PC-3 (cell line): ENCODE measurements at regions not wholly inside any gene's neighbourhood (a gene's known extent, or its start where the extent isn't known, plus 50 kb on each side); places are given as distances from the start of the nearest gene placed in this dataset.
A peak's percentile ranks its signal among the peaks of the same experiment; 100 is the strongest.

ENCODE experiments used
- ATAC-seq: fragments of 200-7000 bp; cut with Tn5 transposase; 2 replicates; pipeline ENCODE4 v1.9.1; 2020; ENCODE audit warnings: mild to moderate bottlenecking, moderate library complexity
- BruUV-seq: library from RNA; stranded (reverse); fragments of 400-500 nt; replicated peaks from 2 replicates; lab custom pipeline; 2021; lab: Mats Ljungman, UMichigan
- CTCF ChIA-PET: fragments of 300-600 bp; sonication (Branson Sonifier 250); formaldehyde crosslinking; loops from one replicate; lab custom pipeline; 2022; ENCODE audit warnings: antibody characterized with exemption; lab: Charles Lee
- POLR2A ChIA-PET: fragments of 300-600 bp; sonication (Branson Sonifier 250); formaldehyde crosslinking; loops from one replicate; lab custom pipeline; 2022; ENCODE audit warnings: antibody characterized with exemption; ENCODE audit not compliant: unreplicated experiment; lab: Charles Lee
- DNase-seq: peaks from one replicate; pipeline ENCODE4 v3.0.0-alpha.2; 2015
- H2AFZ ChIP-seq: fragments of 300-600 bp; sonication (generic); 2 replicates; pipeline ENCODE4 v1.6.0; 2016; ENCODE audit warnings: antibody characterized with exemption, low read length
- H3F3A ChIP-seq: fragments of 300-600 bp; sonication (generic); one replicate; pipeline ENCODE4 v1.6.0; 2017; ENCODE audit warnings: antibody characterized with exemption, low read length, control low read depth, mild to moderate bottlenecking; ENCODE audit not compliant: unreplicated experiment
- H3K27ac ChIP-seq: fragments of 300-600 bp; sonication (generic); 2 replicates; pipeline ENCODE4 v1.5.1; 2016; ENCODE audit warnings: mild to moderate bottlenecking, low read length
- H3K27me3 ChIP-seq: fragments of 300-600 bp; sonication (generic); 2 replicates; pipeline ENCODE4 v1.6.1; 2016; ENCODE audit warnings: low read length, mixed read lengths
- H3K36me3 ChIP-seq: fragments of 300-600 bp; sonication (generic); 2 replicates; pipeline ENCODE4 v1.6.1; 2016; ENCODE audit warnings: low read depth, mixed run types, low read length, mixed read lengths
- H3K4me1 ChIP-seq: fragments of 300-600 bp; sonication (generic); 2 replicates; pipeline ENCODE4 v1.5.1; 2016; ENCODE audit warnings: low read length; ENCODE audit not compliant: insufficient read depth
- H3K4me2 ChIP-seq: fragments of 300-600 bp; sonication (generic); 2 replicates; pipeline ENCODE4 v1.6.0; 2016; ENCODE audit warnings: low read length
- H3K4me3 ChIP-seq: fragments of 300-600 bp; sonication (generic); 2 replicates; pipeline ENCODE4 v1.5.1; 2016; ENCODE audit warnings: mild to moderate bottlenecking, low read length, mixed read lengths
- H3K79me2 ChIP-seq: fragments of 300-600 bp; sonication (generic); 2 replicates; pipeline ENCODE4 v1.6.1; 2017; ENCODE audit warnings: low read length, mixed read lengths
- H3K9ac ChIP-seq: fragments of 300-600 bp; sonication (generic); 2 replicates; pipeline ENCODE4 v1.6.0; 2016; ENCODE audit warnings: mild to moderate bottlenecking, low read length
- H3K9me2 ChIP-seq: fragments of 300-600 bp; sonication (generic); replicated peaks from 2 replicates; pipeline ENCODE4 v1.6.1; 2016; ENCODE audit warnings: mixed run types, low read length, mixed read lengths
- H3K9me3 ChIP-seq: fragments of 300-600 bp; sonication (generic); 2 replicates; pipeline ENCODE4 v1.6.1; 2016; ENCODE audit warnings: low read length, mixed read lengths
- H4K20me1 ChIP-seq: fragments of 300-600 bp; sonication (generic); 2 replicates; pipeline ENCODE4 v1.6.1; 2016; ENCODE audit warnings: low read length, mixed read lengths
- EZH2 ChIP-seq: fragments of 300-600 bp; sonication (generic); IDR thresholded peaks from one replicate; pipeline ENCODE4 v1.6.1; 2017; ENCODE audit warnings: antibody characterized with exemption, mild to moderate bottlenecking, low read length; ENCODE audit not compliant: unreplicated experiment
- EZH2phosphoT487 ChIP-seq: fragments of 300-600 bp; sonication (generic); IDR thresholded peaks from 2 replicates; pipeline ENCODE4 v1.6.1; 2018; ENCODE audit warnings: mild to moderate bottlenecking, antibody characterized with exemption, low read length, borderline replicate concordance
- intact Hi-C: fragments of 100-400 bp; cut with micrococcal nuclease; formaldehyde crosslinking; loops from 2 replicates; pipeline ENCODE4 v1.9.0; 2023
- TF ChIP-seq, protein P1 (sequence below): fragments of 300-600 bp; sonication (generic); conservative IDR thresholded peaks from 2 replicates; pipeline ENCODE4 v1.5.1; 2017; ENCODE audit warnings: antibody characterized with exemption, low read depth, mild to moderate bottlenecking, low read length

DNA sequence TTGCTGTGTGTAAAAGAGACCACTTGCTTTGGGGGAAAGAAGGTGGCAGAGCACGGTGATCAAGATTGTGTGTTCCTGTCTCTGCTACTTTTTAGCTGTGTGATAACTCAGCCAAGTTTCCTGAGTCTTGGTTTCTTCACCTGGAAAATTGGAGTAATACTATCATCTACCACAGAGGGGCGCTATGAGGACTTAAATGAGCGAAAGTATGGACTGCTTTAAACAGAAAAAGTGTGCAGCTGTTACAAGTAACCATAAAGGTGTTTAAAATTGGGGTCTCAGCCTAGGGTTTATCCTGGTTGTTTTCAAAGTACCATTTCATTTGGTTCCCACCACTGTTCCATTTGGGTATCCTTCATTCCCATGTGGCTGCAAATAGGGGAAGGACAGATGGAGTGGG lies 65.9 kb upstream of the WSCD2 start:
- ChIA-PET POLR2A (no interaction called here), CTCF (no interaction called here)
- Histone ChIP-seq H3F3A (no peaks in the 10 kb centered on the region), H3K79me2 (no peaks in the 10 kb centered on the region), H3K36me3 (no peaks in the 10 kb centered on the region), H3K9me2 (no peaks in the 10 kb centered on the region), H4K20me1 (no peaks in the 10 kb centered on the region), H3K27me3 (peaks cover 40% of the 10 kb centered on the region), H3K9me3 (no peaks in the 10 kb centered on the region), H3K4me2 (no peak overlapping the region), H2AFZ (no peak overlapping the region), H3K4me1 (no peaks in the 10 kb centered on the region), H3K9ac (no peak overlapping the region), H3K4me3 (no peak overlapping the region), H3K27ac (no peak overlapping the region)
- peak; percentile 63 for DNase-seq
- BruUV-seq, result no TSS peak
- TF ChIP-seq, protein P1, sequence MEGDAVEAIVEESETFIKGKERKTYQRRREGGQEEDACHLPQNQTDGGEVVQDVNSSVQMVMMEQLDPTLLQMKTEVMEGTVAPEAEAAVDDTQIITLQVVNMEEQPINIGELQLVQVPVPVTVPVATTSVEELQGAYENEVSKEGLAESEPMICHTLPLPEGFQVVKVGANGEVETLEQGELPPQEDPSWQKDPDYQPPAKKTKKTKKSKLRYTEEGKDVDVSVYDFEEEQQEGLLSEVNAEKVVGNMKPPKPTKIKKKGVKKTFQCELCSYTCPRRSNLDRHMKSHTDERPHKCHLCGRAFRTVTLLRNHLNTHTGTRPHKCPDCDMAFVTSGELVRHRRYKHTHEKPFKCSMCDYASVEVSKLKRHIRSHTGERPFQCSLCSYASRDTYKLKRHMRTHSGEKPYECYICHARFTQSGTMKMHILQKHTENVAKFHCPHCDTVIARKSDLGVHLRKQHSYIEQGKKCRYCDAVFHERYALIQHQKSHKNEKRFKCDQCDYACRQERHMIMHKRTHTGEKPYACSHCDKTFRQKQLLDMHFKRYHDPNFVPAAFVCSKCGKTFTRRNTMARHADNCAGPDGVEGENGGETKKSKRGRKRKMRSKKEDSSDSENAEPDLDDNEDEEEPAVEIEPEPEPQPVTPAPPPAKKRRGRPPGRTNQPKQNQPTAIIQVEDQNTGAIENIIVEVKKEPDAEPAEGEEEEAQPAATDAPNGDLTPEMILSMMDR, result peak; percentile 73
- TF ChIP-seq EZH2phosphoT487 (no peak), EZH2 (no peak)
- intact Hi-C loops, result loop anchor here (5.0 kb wide), 1 partner anchor 449 kb away; no protein-coding TSS in a partner anchor
- no peak for ATAC-seq

DNA sequence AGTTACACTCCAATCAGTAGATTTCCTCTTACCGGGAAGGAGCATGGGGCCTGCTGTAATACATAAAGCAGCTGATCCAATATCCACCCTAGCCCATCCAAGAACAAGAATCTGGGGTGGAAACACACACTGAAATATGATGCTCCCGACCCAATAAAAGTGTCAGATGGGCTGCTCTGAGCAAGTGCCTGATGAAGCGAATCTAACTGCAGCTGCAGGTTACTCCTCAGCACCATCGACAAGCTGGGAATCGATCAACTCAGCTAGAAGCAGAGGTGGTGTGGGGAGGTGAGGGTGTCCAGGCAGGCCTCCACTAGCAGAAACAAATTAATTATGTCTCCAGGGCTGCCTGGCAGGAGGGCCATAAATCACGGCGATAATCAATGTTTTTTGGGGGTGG lies 64.0 kb upstream of the WSCD2 start:
- H3K79me2 ChIP-seq, result no peaks in the 10 kb centered on the region
- H3K9me3 ChIP-seq, result no peaks in the 10 kb centered on the region
- no peaks in the 10 kb centered on the region for H3F3A ChIP-seq
- ChIA-PET CTCF (no interaction called here), POLR2A (no interaction called here)
- H3K9ac ChIP-seq, result no peak overlapping the region
- no peaks in the 10 kb centered on the region for H3K4me1 ChIP-seq
- TF ChIP-seq, protein P1, result no peak
- TF ChIP-seq EZH2 (no peak), EZH2phosphoT487 (no peak)
- intact Hi-C loops, result no loop called here
- no peak overlapping the region for H3K4me2 ChIP-seq
- no peaks in the 10 kb centered on the region for H4K20me1 ChIP-seq
- H3K9me2 ChIP-seq, result no peaks in the 10 kb centered on the region
- no TSS peak for BruUV-seq
- no peaks in the 10 kb centered on the region for H3K36me3 ChIP-seq
- no peak overlapping the region for H2AFZ ChIP-seq
- ATAC-seq, result no peak
- peaks cover 39% of the 10 kb centered on the region for H3K27me3 ChIP-seq
- H3K4me3 ChIP-seq, result no peak overlapping the region
- no peak overlapping the region for H3K27ac ChIP-seq
- DNase-seq, result no peak

DNA sequence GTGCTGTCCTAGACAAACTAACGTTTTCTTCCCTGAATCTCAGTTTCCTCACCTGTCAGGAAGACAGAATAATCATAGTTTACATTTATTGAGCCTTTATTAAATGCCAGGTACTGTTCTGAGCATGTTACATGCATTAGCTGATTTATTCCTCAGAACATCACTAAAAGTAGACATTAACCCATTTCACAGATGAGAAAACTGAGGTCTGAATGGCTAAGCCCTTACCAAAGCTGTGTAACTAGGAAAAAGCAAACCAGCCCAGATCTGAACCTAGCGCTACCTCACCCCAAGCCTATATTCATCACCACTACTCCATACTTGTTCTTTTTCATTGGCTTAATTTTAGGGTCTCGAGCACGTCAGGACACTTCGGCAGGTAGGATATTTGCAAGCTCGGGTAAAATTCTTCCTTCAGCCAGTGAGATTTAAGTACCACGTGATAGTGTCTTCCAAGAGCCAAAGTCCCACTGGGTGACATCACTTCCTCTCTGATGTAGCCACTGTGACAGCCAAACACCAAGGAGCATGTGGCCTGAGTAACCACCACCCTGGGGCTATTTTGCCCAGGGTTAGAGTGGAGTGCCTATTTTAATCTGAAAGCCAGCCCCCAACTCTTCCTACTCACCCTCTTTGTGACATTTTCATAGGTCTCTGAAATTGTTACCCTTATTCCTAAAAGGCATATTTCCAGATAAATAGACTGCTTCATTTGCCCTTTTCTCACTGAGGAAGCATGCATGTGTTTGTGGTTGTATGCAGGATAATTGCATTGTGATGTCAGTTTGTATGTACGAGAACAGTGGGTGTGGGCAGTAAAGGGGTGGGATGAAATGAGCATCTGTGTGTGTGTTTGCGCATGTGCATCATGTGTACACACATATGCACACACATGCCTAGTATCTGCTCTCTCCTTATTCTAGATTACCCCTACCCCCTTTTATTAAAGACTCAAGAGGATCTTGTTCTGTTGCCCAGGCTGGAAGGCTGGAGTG lies 62.2 kb upstream of the WSCD2 start:
- Histone ChIP-seq H2AFZ (no peak overlapping the region), H3K9ac (no peak overlapping the region)

More for the DNA sequence above, 62.2 kb upstream of the WSCD2 start:
- Histone ChIP-seq H4K20me1 (no peaks in the 10 kb centered on the region), H3K36me3 (no peaks in the 10 kb centered on the region), H3K79me2 (no peaks in the 10 kb centered on the region), H3K9me3 (no peaks in the 10 kb centered on the region), H3K4me2 (no peak overlapping the region), H3F3A (no peaks in the 10 kb centered on the region), H3K4me3 (no peak overlapping the region), H3K27me3 (peaks cover 39% of the 10 kb centered on the region), H3K9me2 (no peaks in the 10 kb centered on the region), H3K4me1 (no peaks in the 10 kb centered on the region), H3K27ac (no peak overlapping the region)
- BruUV-seq, result no TSS peak
- ChIA-PET POLR2A (no interaction called here), CTCF (no interaction called here)
- DNase-seq, result no peak
- TF ChIP-seq, protein P1, result no peak
- no peak for TF ChIP-seq EZH2phosphoT487
- no peak for TF ChIP-seq EZH2
- no peak for ATAC-seq
- intact Hi-C loops, result no loop called here
